ENCODE measurements at regions not wholly inside any gene's neighbourhood (a gene's known extent, or its start where the extent isn't known, plus 50 kb on each side); places are given as distances from the start of the nearest gene placed in this dataset.

GRCh38 chr9:79868567-79869189 lies 296.9 kb downstream of the TLE4 start:
- H3K4me3 ChIP-seq, result no peak overlapping the region
- ChIA-PET POLR2A (ENCODE audit: unreplicated experiment) (no interaction called here), CTCF (no interaction called here)
- TF ChIP-seq CTCF (conservative IDR thresholded peaks at IDR 0.05), result no peak
- no peak for TF ChIP-seq EZH2 (IDR thresholded peaks at IDR 0.05; ENCODE audit: low read depth)
- DNase-seq, result no peak
- BruUV-seq (replicated peaks), result no TSS peak
- H3K9me3 ChIP-seq (ENCODE audit: insufficient read depth, low read depth), result no peaks in the 10 kb centered on the region
- peaks cover 7% of the 10 kb centered on the region; the same call in 1 of the 2 replicates for H3K27me3 ChIP-seq (ENCODE audit: insufficient read depth, low read depth)
- H4K20me1 ChIP-seq (ENCODE audit: insufficient read depth), result no peaks in the 10 kb centered on the region
- no peak overlapping the region for H3K27ac ChIP-seq
- H2AFZ ChIP-seq, result no peak overlapping the region
- H3K79me2 ChIP-seq (ENCODE audit: low read depth), result no peaks in the 10 kb centered on the region
- H3K4me1 ChIP-seq (replicated peaks; ENCODE audit: insufficient read depth), result no peaks in the 10 kb centered on the region
- no peaks in the 10 kb centered on the region for H3K36me3 ChIP-seq (ENCODE audit: low read depth)
- intact Hi-C loops (cut with micrococcal nuclease; ENCODE audit: unreplicated experiment), result no loop called here
- H3K4me2 ChIP-seq, result no peak overlapping the region
- no peaks in the 10 kb centered on the region for H3F3A ChIP-seq (ENCODE audit: insufficient read depth, low read depth)
- H3K9me2 ChIP-seq (ENCODE audit: insufficient read depth), result no peaks in the 10 kb centered on the region

GRCh38 chr9:79862921-79863890 lies 291.4 kb downstream of the TLE4 start:
- H3K36me3 ChIP-seq (ENCODE audit: low read depth), result no peaks in the 10 kb centered on the region
- H3K9me3 ChIP-seq (ENCODE audit: insufficient read depth, low read depth), result no peaks in the 10 kb centered on the region
- no peak overlapping the region for H2AFZ ChIP-seq
- no TSS peak for BruUV-seq (replicated peaks)
- no peak overlapping the region for H3K27ac ChIP-seq
- DNase-seq, result no peak
- H3K4me3 ChIP-seq, result no peak overlapping the region
- no peak overlapping the region for H3K4me2 ChIP-seq
- no peaks in the 10 kb centered on the region for H3K79me2 ChIP-seq (ENCODE audit: low read depth)
- CTCF ChIA-PET, result no interaction called here
- H3K4me1 ChIP-seq (replicated peaks; ENCODE audit: insufficient read depth), result no peaks in the 10 kb centered on the region
- intact Hi-C loops (cut with micrococcal nuclease; ENCODE audit: unreplicated experiment), result no loop called here
- H3F3A ChIP-seq (ENCODE audit: insufficient read depth, low read depth), result no peaks in the 10 kb centered on the region
- TF ChIP-seq CTCF (conservative IDR thresholded peaks at IDR 0.05) (no peak), EZH2 (IDR thresholded peaks at IDR 0.05; ENCODE audit: low read depth) (no peak)
- H3K27me3 ChIP-seq (ENCODE audit: insufficient read depth, low read depth), result peaks cover 13% of the 10 kb centered on the region; the same call in 1 of the 2 replicates
- POLR2A ChIA-PET (ENCODE audit: unreplicated experiment), result no interaction called here
- no peaks in the 10 kb centered on the region for H4K20me1 ChIP-seq (ENCODE audit: insufficient read depth)
- H3K9me2 ChIP-seq (ENCODE audit: insufficient read depth), result no peaks in the 10 kb centered on the region

- TF ChIP-seq EZH2 (IDR thresholded peaks at IDR 0.05; ENCODE audit: low read depth) (no peak), CTCF (conservative IDR thresholded peaks at IDR 0.05) (no peak)
- ChIA-PET CTCF (no interaction called here), POLR2A (ENCODE audit: unreplicated experiment) (no interaction called here)
- Histone ChIP-seq H3K27me3 (ENCODE audit: insufficient read depth, low read depth) (peaks cover 8% of the 10 kb centered on the region; the same call in 1 of the 2 replicates), H3K4me3 (peak overlapping the region; percentile 37; the same call in 1 of the 2 replicates), H3K79me2 (ENCODE audit: low read depth) (no peaks in the 10 kb centered on the region), H3K27ac (no peak overlapping the region), H3K9me2 (ENCODE audit: insufficient read depth) (no peaks in the 10 kb centered on the region), H3K36me3 (ENCODE audit: low read depth) (no peaks in the 10 kb centered on the region), H3K4me2 (peak overlapping the region; percentile 66), H4K20me1 (ENCODE audit: insufficient read depth) (no peaks in the 10 kb centered on the region), H3K9me3 (ENCODE audit: insufficient read depth, low read depth) (no peaks in the 10 kb centered on the region), H3K4me1 (replicated peaks; ENCODE audit: insufficient read depth) (no peaks in the 10 kb centered on the region), H3F3A (ENCODE audit: insufficient read depth, low read depth) (no peaks in the 10 kb centered on the region), H2AFZ (peak overlapping the region; percentile 39; the same call in 1 of the 2 replicates)
- no peak for DNase-seq
- intact Hi-C loops (cut with micrococcal nuclease; ENCODE audit: unreplicated experiment), result no loop called here
- BruUV-seq (replicated peaks), result no TSS peak
Observed at GRCh38 chr9:79858508-79858907, 286.7 kb downstream of the TLE4 start.
